GM12892 (cell line): ENCODE measurements at regions not wholly inside any gene's neighbourhood (a gene's known extent, or its start where the extent isn't known, plus 50 kb on each side); places are given as distances from the start of the nearest gene placed in this dataset.
"Not testable (repeated sequence)": the region's sequence is repeated elsewhere in the genome, so short reads cannot be mapped to it uniquely, and the experiment has no call there.

Experiments used
- DNase-seq: peaks from one replicate; pipeline ENCODE4 v3.0.0; 2011; ENCODE audit not compliant: insufficient read length
- FAIRE-seq: peaks from 2 replicates; lab custom pipeline; 2011; peaks lifted over from hg19 to GRCh38; lab: Jason Lieb, UNC
- POLR2A ChIP-seq: IDR thresholded peaks from 2 replicates; pipeline ENCODE4 v1.6.1; 2011; ENCODE audit warnings: low read depth, low read length, control low read depth
- POLR2AphosphoS5 ChIP-seq: IDR thresholded peaks from 2 replicates; pipeline ENCODE4 v1.6.1; 2011; ENCODE audit warnings: low read depth, low read length, control low read depth
- TAF1 ChIP-seq: IDR thresholded peaks from 2 replicates; pipeline ENCODE4 v1.6.1; 2011; ENCODE audit warnings: low read depth, mild to moderate bottlenecking, control low read depth, low read length, borderline replicate concordance

GRCh38 chr17:73914536-73915274 is 270.5 kb upstream of the SDK2 start:
- FAIRE-seq (no peak), DNase-seq (no peak)
- no peak for TF ChIP-seq POLR2AphosphoS5
- no peak for TF ChIP-seq POLR2A
- no peak for TF ChIP-seq TAF1

GRCh38 chr17:73919033-73919432 is 274.8 kb upstream of the SDK2 start:
- not testable (repeated sequence) for FAIRE-seq, DNase-seq

GRCh38 chr17:73921306-73921705 is 277.1 kb upstream of the SDK2 start:
- DNase-seq: no peak
- no peak for TF ChIP-seq POLR2AphosphoS5
- FAIRE-seq: no peak

DNA sequence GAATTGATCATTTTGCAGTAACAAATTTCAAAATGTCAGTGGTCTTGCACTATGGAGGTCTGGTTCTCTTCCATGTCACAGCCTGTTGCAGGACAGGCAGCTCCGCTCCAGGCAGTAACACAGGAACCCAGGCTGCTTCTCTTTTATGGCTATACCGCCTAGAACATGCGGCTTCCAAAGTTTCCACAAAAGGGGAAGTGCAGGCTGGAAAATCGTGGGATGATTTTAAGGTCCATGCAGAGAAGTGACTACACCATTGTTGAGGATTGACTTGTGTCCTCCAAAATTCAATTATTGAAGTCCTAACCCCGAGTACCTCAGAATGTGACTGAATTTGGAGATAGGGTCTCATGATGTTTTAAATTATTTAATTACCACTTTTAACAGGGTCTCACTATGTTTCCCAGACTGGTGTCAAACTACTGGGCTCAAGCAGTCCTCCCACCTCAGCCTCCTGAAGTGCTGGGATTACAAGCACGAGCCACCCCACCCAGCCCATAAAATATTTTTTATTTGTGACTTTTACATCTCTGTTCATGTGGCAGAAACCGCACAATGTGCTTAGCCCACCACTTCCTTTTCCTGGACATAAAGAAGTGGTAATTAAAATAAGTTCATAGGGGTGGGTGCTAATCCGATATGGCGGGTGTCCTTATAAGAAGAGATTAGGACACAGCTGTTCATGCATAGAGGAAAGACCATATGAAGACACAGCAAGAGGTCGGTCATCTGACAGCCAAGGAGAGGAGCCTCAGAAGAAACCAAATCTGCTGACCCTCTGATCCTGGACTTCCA is 279.2 kb upstream of the RPL38 start:
- DNase-seq (no peak), FAIRE-seq (no peak)
- no peak for TF ChIP-seq POLR2A
- TF ChIP-seq POLR2AphosphoS5: no peak
- no peak for TF ChIP-seq TAF1

GRCh38 chr17:73924909-73925186 is 278.6 kb upstream of the RPL38 start:
- DNase-seq: no peak
- TF ChIP-seq TAF1 (no peak), POLR2AphosphoS5 (no peak), POLR2A (no peak)
- FAIRE-seq: no peak

- TF ChIP-seq TAF1 (no peak), POLR2AphosphoS5 (no peak), POLR2A (no peak)
- no peak for DNase-seq
- FAIRE-seq: no peak
Observed at GRCh38 chr17:73929860-73930430, 273.5 kb upstream of the RPL38 start.

DNA sequence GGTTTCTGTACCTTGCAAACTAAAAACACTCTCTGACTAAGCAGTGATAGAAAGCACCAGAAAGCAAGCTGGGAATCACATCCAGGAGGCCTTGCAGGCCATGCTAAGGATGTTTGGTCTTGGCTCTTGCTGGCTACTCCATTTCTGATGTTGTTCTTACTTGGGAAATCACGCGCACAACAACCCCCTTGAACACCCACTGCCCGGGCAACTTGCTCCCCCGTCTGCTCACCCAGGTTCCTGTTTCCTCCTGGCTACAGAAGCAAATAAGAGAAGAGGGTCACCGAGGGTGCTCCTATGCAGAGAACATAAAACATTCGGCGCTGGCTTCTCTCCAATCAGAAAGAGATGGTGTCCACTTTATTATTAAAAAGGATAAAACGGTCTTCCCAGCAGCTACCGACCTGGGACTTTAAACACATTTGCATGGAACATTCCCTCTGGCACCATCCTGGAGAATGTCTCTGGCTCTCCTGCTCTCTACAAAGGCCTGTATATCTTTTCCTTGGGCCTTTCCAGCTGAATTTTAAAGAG is 271.2 kb upstream of the RPL38 start:
- FAIRE-seq (no peak), DNase-seq (no peak)

DNA sequence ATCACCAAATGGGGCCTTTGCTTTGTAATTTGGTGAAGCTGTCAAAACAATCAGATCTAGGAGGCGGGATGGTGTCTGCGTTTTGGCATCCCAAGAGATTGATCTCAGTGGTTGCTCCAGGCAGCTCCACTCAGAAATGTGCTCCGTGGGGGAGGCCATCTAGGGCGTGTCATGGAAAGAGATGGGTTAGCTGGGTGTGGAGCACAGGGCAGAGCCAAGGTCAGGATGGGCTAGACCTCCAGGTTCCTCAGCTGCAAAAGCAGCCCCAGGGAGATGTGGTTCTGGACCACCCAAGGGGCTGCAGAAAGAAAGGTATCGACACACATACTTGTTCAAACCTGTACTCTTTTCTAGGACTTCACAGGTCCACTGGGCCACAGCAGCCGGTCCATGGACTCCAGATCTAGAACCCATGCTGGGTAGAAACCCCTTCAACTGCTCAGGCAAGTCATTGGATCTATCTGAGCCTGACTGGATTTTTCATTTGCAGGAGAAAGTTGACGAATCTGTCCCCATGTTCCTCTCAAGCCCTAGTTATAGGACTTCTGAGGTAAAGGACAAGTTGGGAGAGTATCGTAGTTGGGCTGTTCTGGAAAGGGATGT is 270.2 kb upstream of the RPL38 start:
- TF ChIP-seq TAF1 (no peak), POLR2AphosphoS5 (no peak), POLR2A (no peak)
- DNase-seq (no peak), FAIRE-seq (no peak)

More for the DNA sequence above, 271.2 kb upstream of the RPL38 start:
- no peak for TF ChIP-seq POLR2AphosphoS5
- TF ChIP-seq POLR2A: no peak
- TF ChIP-seq TAF1: no peak

DNA sequence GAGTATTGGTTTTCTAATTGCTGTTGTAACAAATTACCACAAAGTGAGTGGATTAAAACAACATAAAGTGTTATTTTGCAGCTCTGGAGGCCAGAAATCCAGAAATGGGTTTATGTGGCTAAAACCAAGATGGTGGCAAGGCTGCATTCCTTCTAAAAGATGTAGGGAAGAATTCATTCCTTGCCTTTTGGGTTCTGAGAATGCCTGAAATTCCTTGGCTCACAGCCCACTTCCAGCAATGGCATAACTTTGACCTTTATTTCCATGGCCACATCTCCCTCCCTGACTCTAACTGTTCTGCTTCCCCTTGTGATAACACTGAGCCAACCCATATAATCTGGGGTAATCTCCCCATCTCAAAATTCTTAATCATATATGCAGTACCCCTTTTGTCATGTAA is 269.6 kb upstream of the RPL38 start:
- no peak for DNase-seq
- no peak for TF ChIP-seq POLR2AphosphoS5
- TF ChIP-seq POLR2A: no peak
- TF ChIP-seq TAF1: no peak
- FAIRE-seq: no peak

DNA sequence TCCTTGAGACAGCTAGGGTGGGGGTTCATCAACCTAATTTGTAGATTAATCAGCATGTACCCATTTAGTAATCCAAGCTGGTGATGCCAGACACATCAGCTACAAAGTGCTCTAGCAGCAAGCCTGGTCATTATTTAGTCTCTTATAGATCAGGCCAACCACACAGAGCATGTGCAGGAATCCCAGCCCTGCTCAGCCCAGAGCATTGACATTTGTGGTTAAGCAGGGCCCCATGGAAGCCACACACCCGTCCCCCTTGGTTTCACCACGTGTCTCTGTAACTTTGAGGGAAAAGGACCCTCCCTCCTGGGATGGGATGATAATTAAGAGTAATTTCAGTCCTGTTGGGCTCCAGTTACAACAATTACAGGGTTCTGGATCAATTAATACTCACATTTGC is 268.8 kb upstream of the RPL38 start:
- FAIRE-seq (no peak), DNase-seq (no peak)
- TF ChIP-seq POLR2A (no peak), TAF1 (no peak), POLR2AphosphoS5 (no peak)

DNA sequence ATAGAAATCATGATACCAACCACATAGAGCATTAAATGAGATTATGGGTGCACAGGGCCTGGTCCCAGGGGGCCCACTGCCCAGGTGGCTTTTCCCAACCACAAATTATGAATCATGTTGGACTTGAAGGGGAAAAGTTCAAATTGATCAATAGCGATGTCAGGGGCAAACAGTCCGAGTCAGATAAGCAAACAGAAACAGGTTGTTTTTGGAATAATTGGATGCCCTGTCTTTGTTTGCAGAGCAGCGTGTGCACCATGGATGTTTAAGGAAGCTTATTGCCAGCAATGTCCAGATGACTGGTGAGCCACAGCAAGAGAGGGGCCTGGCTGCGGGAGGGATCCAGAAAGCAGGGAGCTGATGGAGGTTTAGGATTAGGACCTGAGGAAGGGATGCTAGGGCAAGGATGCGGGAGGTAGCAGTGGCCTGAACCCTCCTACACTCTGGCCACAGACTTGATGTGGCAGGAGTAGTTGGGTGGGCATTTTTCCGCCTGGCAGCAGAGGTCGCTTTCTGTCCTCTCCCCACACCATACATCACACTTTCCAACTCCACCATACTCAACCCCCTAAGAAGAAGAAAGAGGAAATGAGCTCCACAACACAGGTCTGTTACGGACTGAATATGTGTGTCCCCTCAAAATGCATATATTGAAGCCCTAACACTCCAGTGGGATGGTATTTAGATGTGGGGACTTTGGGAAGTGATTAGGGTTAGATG is 266.4 kb upstream of the RPL38 start:
- DNase-seq (no peak), FAIRE-seq (no peak)
- TF ChIP-seq POLR2AphosphoS5 (no peak), TAF1 (no peak)
